ENCODE measurements at regions not wholly inside any gene's neighbourhood (a gene's known extent, or its start where the extent isn't known, plus 50 kb on each side); places are given as distances from the start of the nearest gene placed in this dataset.

DNA sequence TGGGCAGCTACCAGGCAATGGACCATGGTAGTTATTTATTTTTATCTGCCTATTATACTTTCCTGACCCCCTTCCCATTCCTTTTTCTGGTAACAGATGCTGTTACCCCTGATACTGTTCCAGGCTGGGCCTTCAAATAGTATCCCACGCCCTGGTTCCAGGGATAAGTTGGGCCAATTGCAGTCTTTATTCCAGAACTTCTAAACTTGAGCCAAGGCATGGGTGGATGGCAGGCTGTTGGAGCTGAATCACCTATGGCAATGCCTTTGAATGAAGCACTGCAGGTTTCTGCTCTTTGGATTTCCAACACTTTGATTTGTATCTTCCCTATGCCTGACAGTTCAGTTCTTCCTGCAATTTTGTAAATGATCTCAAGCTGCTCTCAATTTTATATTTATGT, 99.2 kb upstream of the LHCGR start:
- TF ChIP-seq POLR2A (IDR thresholded peaks at IDR 0.05; ENCODE audit: extremely low read depth, insufficient read length) = no peak
- no peak for TF ChIP-seq MYC (IDR thresholded peaks at IDR 0.05; ENCODE audit: low read depth, low read length)
- H3K4me3 ChIP-seq (ENCODE audit: low read depth, low read length) = no peak overlapping the region
- DNase-seq (ENCODE audit: low read depth) = no peak

DNA sequence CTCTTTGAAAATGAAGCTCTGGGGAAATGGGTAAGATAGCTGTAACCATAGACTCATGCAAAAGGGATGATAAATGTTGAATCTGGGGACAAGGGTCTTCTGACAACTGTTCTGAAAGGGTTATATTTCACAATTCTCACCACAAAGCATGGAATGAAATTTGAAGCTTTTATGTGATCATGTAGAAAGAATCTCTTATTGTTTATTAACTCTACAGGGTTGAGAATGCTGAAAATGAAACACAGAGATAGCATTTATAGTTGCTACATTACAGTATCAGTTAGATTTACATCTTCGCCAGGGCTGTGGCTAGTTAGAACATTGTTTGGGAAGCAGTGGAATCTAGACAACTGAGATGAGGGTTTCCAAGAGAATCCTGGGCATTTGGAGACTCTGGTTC, 97.4 kb upstream of the LHCGR start:
- no peak for DNase-seq (ENCODE audit: low read depth)
- H3K4me3 ChIP-seq (ENCODE audit: low read depth, low read length) = no peak overlapping the region
- TF ChIP-seq POLR2A (IDR thresholded peaks at IDR 0.05; ENCODE audit: extremely low read depth, insufficient read length) = no peak
- TF ChIP-seq CTCF (IDR thresholded peaks at IDR 0.05; ENCODE audit: low read depth, low read length) = no peak
- TF ChIP-seq MAX (IDR thresholded peaks at IDR 0.05; ENCODE audit: low read depth, low read length) = no peak
- no peak for TF ChIP-seq MYC (IDR thresholded peaks at IDR 0.05; ENCODE audit: low read depth, low read length)

- TF ChIP-seq MAX (IDR thresholded peaks at IDR 0.05; ENCODE audit: low read depth, low read length) (no peak), CTCF (IDR thresholded peaks at IDR 0.05; ENCODE audit: low read depth, low read length) (no peak), POLR2A (IDR thresholded peaks at IDR 0.05; ENCODE audit: extremely low read depth, insufficient read length) (no peak), MYC (IDR thresholded peaks at IDR 0.05; ENCODE audit: low read depth, low read length) (no peak)
- DNase-seq (ENCODE audit: low read depth) = no peak
- H3K4me3 ChIP-seq (ENCODE audit: low read depth, low read length) = no peak overlapping the region
These were observed 95.6 kb upstream of the LHCGR start for GRCh38 chr2:48851161-48851560.

- no peak for DNase-seq (ENCODE audit: low read depth)
- H3K4me3 ChIP-seq (ENCODE audit: low read depth, low read length) = no peak overlapping the region
- no peak for TF ChIP-seq MAX (IDR thresholded peaks at IDR 0.05; ENCODE audit: low read depth, low read length)
- TF ChIP-seq POLR2A (IDR thresholded peaks at IDR 0.05; ENCODE audit: extremely low read depth, insufficient read length) = no peak
- no peak for TF ChIP-seq CTCF (IDR thresholded peaks at IDR 0.05; ENCODE audit: low read depth, low read length)
- TF ChIP-seq MYC (IDR thresholded peaks at IDR 0.05; ENCODE audit: low read depth, low read length) = no peak
These were observed 94.2 kb upstream of the LHCGR start for GRCh38 chr2:48849770-48850169.

DNA sequence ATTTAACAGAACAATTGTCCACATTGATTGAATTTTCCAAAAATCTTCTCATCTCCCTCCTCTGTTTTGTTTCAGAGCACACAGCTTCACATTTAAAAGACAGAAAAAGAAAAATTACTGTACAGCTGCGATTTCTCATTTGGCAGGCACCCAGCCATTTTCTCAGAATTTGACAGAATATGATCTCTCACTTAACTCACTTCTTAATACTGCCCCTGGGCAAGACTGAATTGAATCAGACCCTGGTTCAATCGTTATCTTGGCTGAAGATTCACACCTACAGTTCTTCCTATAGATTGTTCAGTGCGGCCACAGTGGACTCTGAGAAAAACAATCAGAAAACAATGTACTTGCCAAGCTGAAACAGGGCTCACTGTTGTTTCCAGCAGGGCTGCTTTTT, 90.2 kb upstream of the LHCGR start:
- no peak for DNase-seq (ENCODE audit: low read depth)
- H3K4me3 ChIP-seq (ENCODE audit: low read depth, low read length) = no peak overlapping the region
- TF ChIP-seq POLR2A (IDR thresholded peaks at IDR 0.05; ENCODE audit: extremely low read depth, insufficient read length) (no peak), CTCF (IDR thresholded peaks at IDR 0.05; ENCODE audit: low read depth, low read length) (no peak), MYC (IDR thresholded peaks at IDR 0.05; ENCODE audit: low read depth, low read length) (no peak), MAX (IDR thresholded peaks at IDR 0.05; ENCODE audit: low read depth, low read length) (no peak)

DNA sequence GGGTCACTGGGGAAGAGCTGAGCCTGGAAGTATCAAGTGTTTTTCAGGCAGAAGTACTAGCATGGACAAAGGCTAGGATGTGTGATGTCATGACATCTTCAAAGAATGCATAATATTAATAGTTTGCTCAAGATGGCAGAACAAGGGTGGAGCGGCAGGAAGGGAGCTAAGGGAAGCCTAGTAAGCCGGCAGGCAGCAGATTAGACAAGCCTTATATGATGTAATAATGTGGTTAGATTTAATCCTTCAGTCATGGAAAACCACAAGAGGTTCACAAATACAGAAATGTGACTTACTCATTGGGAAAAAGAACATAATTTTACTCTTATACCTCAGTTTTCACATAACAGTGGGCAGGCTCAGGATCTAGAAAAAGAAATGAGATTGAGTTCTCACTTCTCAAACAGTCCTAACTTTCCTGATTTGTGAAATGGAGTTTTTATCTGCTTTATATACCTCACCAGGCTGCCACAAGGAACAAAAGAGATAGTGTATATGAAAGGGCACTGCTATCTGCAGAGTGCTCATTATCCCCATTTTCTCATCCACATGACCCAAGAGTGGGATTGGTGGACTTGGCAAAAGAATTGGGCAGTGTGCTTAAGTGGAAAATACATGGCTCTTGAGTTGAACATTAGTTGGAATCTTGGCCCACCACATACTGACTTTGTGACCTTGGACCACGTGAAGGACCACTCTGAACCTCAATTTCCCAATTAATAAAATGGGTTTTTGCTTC, 89.1 kb upstream of the LHCGR start:
- no peak overlapping the region for H3K4me3 ChIP-seq (ENCODE audit: low read depth, low read length)
- peak; percentile 10 for DNase-seq (ENCODE audit: low read depth)
- no peak for TF ChIP-seq CTCF (IDR thresholded peaks at IDR 0.05; ENCODE audit: low read depth, low read length)
- TF ChIP-seq MAX (IDR thresholded peaks at IDR 0.05; ENCODE audit: low read depth, low read length) = no peak
- no peak for TF ChIP-seq MYC (IDR thresholded peaks at IDR 0.05; ENCODE audit: low read depth, low read length)
- no peak for TF ChIP-seq POLR2A (IDR thresholded peaks at IDR 0.05; ENCODE audit: extremely low read depth, insufficient read length)

Measured in NB4 (cell line).